ENCODE measurements at regions not wholly inside any gene's neighbourhood (a gene's known extent, or its start where the extent isn't known, plus 50 kb on each side); places are given as distances from the start of the nearest gene placed in this dataset.

GRCh38 chr2:145007960-145008263, 488.0 kb upstream of the ZEB2 start:
- H3K9me3 Mint-ChIP-seq, result no peaks in the 10 kb centered on the region
- TF ChIP-seq CTCF (IDR thresholded peaks at IDR 0.05), result no peak
- POLR2A ChIA-PET, result interaction anchor here (0.7 kb wide), 1 partner anchor 69 kb away, joined by 3 read pairs; no protein-coding TSS in a partner anchor
- no peaks in the 10 kb centered on the region for H3K27me3 Mint-ChIP-seq
- ATAC-seq (ENCODE audit: low read depth), result no peak
- no peak overlapping the region for H3K27ac Mint-ChIP-seq
- H3K4me1 Mint-ChIP-seq, result no peaks in the 10 kb centered on the region
- DNase-seq, result no peak
- H3K4me3 Mint-ChIP-seq, result no peak overlapping the region
- CTCF ChIA-PET, result no interaction called here
- no peaks in the 10 kb centered on the region for H3K36me3 Mint-ChIP-seq (ENCODE audit: low read depth)
- intact Hi-C loops (cut with micrococcal nuclease), result no loop called here

GRCh38 chr2:145007093-145007959, 487.4 kb upstream of the ZEB2 start:
- no peak for TF ChIP-seq CTCF (IDR thresholded peaks at IDR 0.05)

GRCh38 chr2:145002624-145003023, 482.7 kb upstream of the ZEB2 start:
- DNase-seq (no peak), ATAC-seq (ENCODE audit: low read depth) (no peak)
- no peak for TF ChIP-seq CTCF (IDR thresholded peaks at IDR 0.05)
- CTCF ChIA-PET, result no interaction called here
- Mint-ChIP-seq H3K36me3 (ENCODE audit: low read depth) (no peaks in the 10 kb centered on the region), H3K4me3 (no peak overlapping the region), H3K4me1 (no peaks in the 10 kb centered on the region), H3K27ac (no peak overlapping the region), H3K27me3 (no peaks in the 10 kb centered on the region), H3K9me3 (no peaks in the 10 kb centered on the region)
- intact Hi-C loops (cut with micrococcal nuclease), result no loop called here
- POLR2A ChIA-PET, result no interaction called here

More at GRCh38 chr2:145007093-145007959, 487.4 kb upstream of the ZEB2 start:
- DNase-seq, result no peak
- H3K4me1 Mint-ChIP-seq, result no peaks in the 10 kb centered on the region
- ChIA-PET CTCF (no interaction called here), POLR2A (interaction anchor here (0.7 kb wide), 1 partner anchor 69 kb away, joined by 3 read pairs; no protein-coding TSS in a partner anchor)
- H3K27ac Mint-ChIP-seq, result no peak overlapping the region
- H3K4me3 Mint-ChIP-seq, result no peak overlapping the region
- no peaks in the 10 kb centered on the region for H3K9me3 Mint-ChIP-seq
- ATAC-seq (ENCODE audit: low read depth), result no peak
- intact Hi-C loops (cut with micrococcal nuclease), result no loop called here
- no peaks in the 10 kb centered on the region for H3K27me3 Mint-ChIP-seq
- H3K36me3 Mint-ChIP-seq (ENCODE audit: low read depth), result no peaks in the 10 kb centered on the region

- CTCF ChIA-PET, result no interaction called here
These were observed 480.5 kb upstream of the ZEB2 start for GRCh38 chr2:145000376-145000775.

More at GRCh38 chr2:145000376-145000775, 480.5 kb upstream of the ZEB2 start:
- Mint-ChIP-seq H3K4me1 (no peaks in the 10 kb centered on the region), H3K36me3 (ENCODE audit: low read depth) (no peaks in the 10 kb centered on the region), H3K27me3 (no peaks in the 10 kb centered on the region), H3K27ac (no peak overlapping the region), H3K9me3 (no peaks in the 10 kb centered on the region), H3K4me3 (no peak overlapping the region)
- no peak for TF ChIP-seq CTCF (IDR thresholded peaks at IDR 0.05)
- DNase-seq, result no peak
- no peak for ATAC-seq (ENCODE audit: low read depth)
- POLR2A ChIA-PET, result interaction anchor here (0.7 kb wide), 1 partner anchor 1072 kb away, joined by 3 read pairs; no protein-coding TSS in a partner anchor
- intact Hi-C loops (cut with micrococcal nuclease), result no loop called here
